Ovary (tissue), 7 donors: ENCODE measurements at regions not wholly inside any gene's neighbourhood (a gene's known extent, or its start where the extent isn't known, plus 50 kb on each side); places are given as distances from the start of the nearest gene placed in this dataset.

Experiments used
- DNase-seq, 5 donors: peaks; one replicate each; pipeline ENCODE4 v3.0.0-alpha.2; 2019 to 2020
- H3K27ac ChIP-seq, 2 donors: fragments of 200-600 bp; one replicate each; pipeline versions ENCODE4 v1.5.1 to v1.8.0; 2019 to 2022
- H3K27me3 ChIP-seq: fragments of 200-600 bp; one replicate; pipeline ENCODE4 v1.8.0; 2022
- H3K36me3 ChIP-seq: fragments of 200-600 bp; sonication (generic); one replicate; pipeline ENCODE4 v1.5.1; 2019
- H3K4me1 ChIP-seq: one replicate; pipeline ENCODE4 v1.8.1; 2013; ENCODE audit warnings: mild to moderate bottlenecking, moderate library complexity; ENCODE audit not compliant: insufficient read depth
- H3K4me3 ChIP-seq: fragments of 200-600 bp; sonication (generic); one replicate; pipeline ENCODE4 v1.5.1; 2017
- H3K9me3 ChIP-seq, 2 donors: fragments of 200-600 bp in 1 of 2; sonication (generic) in 1 of 2; one replicate each; pipeline versions ENCODE4 v1.5.1 to v1.8.1; 2013 to 2019; ENCODE audit warnings: mild to moderate bottlenecking in 1 of 2, moderate library complexity in 1 of 2
- CTCF ChIP-seq, 3 donors: fragments of 450-650 bp in 2 of 3; fragments of 200-600 bp in 1 of 3; IDR thresholded peaks; one replicate each; pipeline versions ENCODE4 v1.5.1 to v1.8.0; 2016 to 2022; ENCODE audit warnings: antibody characterized with exemption in 3 of 3, mild to moderate bottlenecking in 1 of 3
- EP300 ChIP-seq: sonication (generic); formaldehyde crosslinking; IDR thresholded peaks from one replicate; pipeline ENCODE4 v1.6.1; 2017; ENCODE audit warnings: antibody characterized with exemption
- POLR2A ChIP-seq: fragments of 450-650 bp; IDR thresholded peaks from one replicate; pipeline ENCODE4 v1.6.1; 2017; ENCODE audit warnings: antibody characterized with exemption, mild to moderate bottlenecking, moderate library complexity
- WGBS, 3 donors: extraction: QIAGEN DNeasy Blood & Tissue Kit in 1 of 3; methylation state at CpG; one replicate each; pipeline versions ENCODE4 v1.1.5 to v1.1.7; 2013 to 2017; 5-methylcytosine and 5-hydroxymethylcytosine counted together
- intact Hi-C, 4 donors: fragments of 100-400 bp; cut with DNase I; formaldehyde crosslinking; loops; one replicate each; pipeline versions ENCODE4 v1.11.0 to v1.15.1; 2022 to 2023
- donor health status: DM: no; HTN: no; CAD: no; lungs with moderate emphysema.
- donor health status: DM: no; HTN: no; CAD: no.
- donor health status: Bipolar disorder and iron deficiency.
- donor health status: DM: no; HTN: no; CAD: no.
- donor health status: DM: yes; HTN: yes; CAD: no.

GRCh38 chr5:117872798-117873368, 1115.5 kb downstream of the DTWD2 start:
- TF ChIP-seq POLR2A, result no peak
- no peak for TF ChIP-seq EP300
- Histone ChIP-seq H3K27me3 (no peaks in the 10 kb centered on the region), H3K9me3 (no peaks in the 10 kb centered on the region), H3K4me3 (no peak overlapping the region), H3K4me1 (no peaks in the 10 kb centered on the region), H3K36me3 (no peaks in the 10 kb centered on the region), H3K27ac (no peak overlapping the region)
- no peak for DNase-seq
- intact Hi-C loops, result no loop called here
- 80 to 86% (median 84%) methylated on average over 4 of the region's 4 CpGs for WGBS, 3 donors

- intact Hi-C loops, result no loop called here
- H3K9me3 ChIP-seq, result no peaks in the 10 kb centered on the region
- no peaks in the 10 kb centered on the region for H3K36me3 ChIP-seq
- H3K27ac ChIP-seq, result no peak overlapping the region
- 87 to 100% (median 95%) methylated on average over 1 of the region's 1 CpG for WGBS, 3 donors
- H3K27me3 ChIP-seq, result no peaks in the 10 kb centered on the region
- H3K4me1 ChIP-seq, result no peaks in the 10 kb centered on the region
- H3K4me3 ChIP-seq, result no peak overlapping the region
- no peak for DNase-seq
- TF ChIP-seq POLR2A (no peak), EP300 (no peak), CTCF (IDR thresholded peaks at IDR 0.05) (no peak)
Measured at GRCh38 chr5:117869596-117869995, 1118.8 kb downstream of the DTWD2 start.

- H3K4me1 ChIP-seq, result no peaks in the 10 kb centered on the region
- no peak for DNase-seq
- no peaks in the 10 kb centered on the region for H3K9me3 ChIP-seq
- TF ChIP-seq POLR2A (no peak), EP300 (no peak), CTCF (IDR thresholded peaks at IDR 0.05) (no peak)
- H3K27ac ChIP-seq, result no peak overlapping the region
- WGBS, 3 donors, result 92 to 95% (median 93%) methylated on average over 2 of the region's 2 CpGs
- no peaks in the 10 kb centered on the region for H3K27me3 ChIP-seq
- no peak overlapping the region for H3K4me3 ChIP-seq
- intact Hi-C loops, result no loop called here
- H3K36me3 ChIP-seq, result no peaks in the 10 kb centered on the region
Measured at GRCh38 chr5:117863586-117864296, 1124.6 kb downstream of the DTWD2 start.

- Histone ChIP-seq H3K9me3 (no peaks in the 10 kb centered on the region), H3K4me1 (no peaks in the 10 kb centered on the region), H3K27ac (no peak overlapping the region), H3K27me3 (no peaks in the 10 kb centered on the region), H3K36me3 (no peaks in the 10 kb centered on the region), H3K4me3 (no peak overlapping the region)
- DNase-seq, result no peak
- intact Hi-C loops, result no loop called here
- TF ChIP-seq CTCF (IDR thresholded peaks at IDR 0.05) (no peak), POLR2A (no peak), EP300 (no peak)
- 94 to 100% (median 98%) methylated on average over 1 of the region's 1 CpG for WGBS, 3 donors
Measured at GRCh38 chr5:117860550-117860949, 1127.8 kb downstream of the DTWD2 start.

- TF ChIP-seq POLR2A (no peak), EP300 (no peak), CTCF (IDR thresholded peaks at IDR 0.05) (no peak)
- Histone ChIP-seq H3K27ac (no peak overlapping the region), H3K4me1 (no peaks in the 10 kb centered on the region)
Measured at GRCh38 chr5:117859176-117859575, 1129.2 kb downstream of the DTWD2 start.

More at GRCh38 chr5:117859176-117859575, 1129.2 kb downstream of the DTWD2 start:
- no peaks in the 10 kb centered on the region for H3K27me3 ChIP-seq
- intact Hi-C loops, result no loop called here
- H3K9me3 ChIP-seq, result no peaks in the 10 kb centered on the region
- WGBS, 3 donors, result 6 to 25% (median 8%) methylated on average over 1 of the region's 1 CpG
- H3K4me3 ChIP-seq, result no peak overlapping the region
- H3K36me3 ChIP-seq, result no peaks in the 10 kb centered on the region
- DNase-seq, result no peak
